Stimulated activated memory B cell treated with anti-CD40 and anti-IgM and Interleukin-4, amounts not matched to agents 10 μg/mL and 1 μg/mL and 100 μg/mL, for 72 hours (primary cell): ENCODE measurements at regions not wholly inside any gene's neighbourhood (a gene's known extent, or its start where the extent isn't known, plus 50 kb on each side); places are given as distances from the start of the nearest gene placed in this dataset.
"Not testable (repeated sequence)": the region's sequence is repeated elsewhere in the genome, so short reads cannot be mapped to it uniquely, and the experiment has no call there.

Experiments used
- ATAC-seq: fragments of 150-1000 bp; cut with Tn5 transposase; 2 replicates; pipeline ENCODE4 v1.10.0; 2021
- H3K27ac Mint-ChIP-seq: one replicate; pipeline ENCODE4 v1.8.0; 2022; ENCODE audit warnings: mild to moderate bottlenecking, mixed read lengths
- H3K27me3 Mint-ChIP-seq: one replicate; pipeline ENCODE4 v1.8.0; 2022; ENCODE audit warnings: mixed read lengths
- H3K36me3 Mint-ChIP-seq: one replicate; pipeline ENCODE4 v1.8.0; 2022; ENCODE audit warnings: mixed read lengths
- H3K4me1 Mint-ChIP-seq: one replicate; pipeline ENCODE4 v1.8.0; 2022; ENCODE audit warnings: mixed read lengths
- H3K4me3 Mint-ChIP-seq: one replicate; pipeline ENCODE4 v1.8.0; 2022; ENCODE audit warnings: mild to moderate bottlenecking, moderate library complexity, mixed read lengths
- H3K9me3 Mint-ChIP-seq: one replicate; pipeline ENCODE4 v1.8.0; 2022; ENCODE audit warnings: mixed read lengths

- not testable (repeated sequence) for H3K36me3 Mint-ChIP-seq, H3K4me1 Mint-ChIP-seq, H3K27ac Mint-ChIP-seq, H3K9me3 Mint-ChIP-seq, ATAC-seq, H3K4me3 Mint-ChIP-seq
- H3K27me3 Mint-ChIP-seq, result peaks cover 27% of the 10 kb centered on the region
Measured at GRCh38 chr4:183044924-183045640, 54.0 kb upstream of the WWC2 start.

GRCh38 chr4:183038436-183038835, 60.6 kb upstream of the WWC2 start:
- H3K4me1 Mint-ChIP-seq, result no peaks in the 10 kb centered on the region
- no peaks in the 10 kb centered on the region for H3K27me3 Mint-ChIP-seq
- no peak for ATAC-seq
- H3K36me3 Mint-ChIP-seq, result no peaks in the 10 kb centered on the region
- no peak overlapping the region for H3K4me3 Mint-ChIP-seq
- no peak overlapping the region for H3K27ac Mint-ChIP-seq
- peaks cover 3% of the 10 kb centered on the region for H3K9me3 Mint-ChIP-seq

GRCh38 chr4:183035726-183036415, 63.2 kb upstream of the WWC2 start:
- Mint-ChIP-seq H3K27ac (no peak overlapping the region), H3K9me3 (no peaks in the 10 kb centered on the region), H3K4me3 (no peak overlapping the region), H3K27me3 (no peaks in the 10 kb centered on the region), H3K36me3 (no peaks in the 10 kb centered on the region), H3K4me1 (no peaks in the 10 kb centered on the region)
- no peak for ATAC-seq

- Mint-ChIP-seq H3K4me1 (no peaks in the 10 kb centered on the region), H3K4me3 (no peak overlapping the region), H3K27ac (no peak overlapping the region), H3K36me3 (no peaks in the 10 kb centered on the region), H3K9me3 (no peaks in the 10 kb centered on the region), H3K27me3 (no peaks in the 10 kb centered on the region)
- no peak for ATAC-seq
Measured at GRCh38 chr4:183035256-183035655, 63.8 kb upstream of the WWC2 start.

GRCh38 chr4:183030823-183031222, 68.2 kb upstream of the WWC2 start:
- H3K4me3 Mint-ChIP-seq, result no peak overlapping the region
- no peaks in the 10 kb centered on the region for H3K9me3 Mint-ChIP-seq
- no peaks in the 10 kb centered on the region for H3K36me3 Mint-ChIP-seq
- H3K27me3 Mint-ChIP-seq, result no peaks in the 10 kb centered on the region
- H3K27ac Mint-ChIP-seq, result no peak overlapping the region
- H3K4me1 Mint-ChIP-seq, result no peaks in the 10 kb centered on the region
- no peak for ATAC-seq

- no peaks in the 10 kb centered on the region for H3K36me3 Mint-ChIP-seq
- H3K9me3 Mint-ChIP-seq, result no peaks in the 10 kb centered on the region
- ATAC-seq, result no peak
- no peak overlapping the region for H3K27ac Mint-ChIP-seq
- H3K4me3 Mint-ChIP-seq, result no peak overlapping the region
- H3K27me3 Mint-ChIP-seq, result no peaks in the 10 kb centered on the region
- no peaks in the 10 kb centered on the region for H3K4me1 Mint-ChIP-seq
Measured at GRCh38 chr4:183030309-183030708, 68.7 kb upstream of the WWC2 start.

- Mint-ChIP-seq H3K9me3 (no peaks in the 10 kb centered on the region), H3K27me3 (no peaks in the 10 kb centered on the region), H3K36me3 (no peaks in the 10 kb centered on the region), H3K4me3 (no peak overlapping the region), H3K27ac (no peak overlapping the region), H3K4me1 (no peaks in the 10 kb centered on the region)
- no peak for ATAC-seq
Measured at GRCh38 chr4:183029365-183029764, 69.7 kb upstream of the WWC2 start.

GRCh38 chr4:183026701-183027100, 72.4 kb upstream of the WWC2 start:
- Mint-ChIP-seq H3K27ac (no peak overlapping the region), H3K4me1 (no peaks in the 10 kb centered on the region), H3K36me3 (no peaks in the 10 kb centered on the region), H3K9me3 (no peaks in the 10 kb centered on the region), H3K27me3 (no peaks in the 10 kb centered on the region), H3K4me3 (no peak overlapping the region)
- no peak for ATAC-seq

- no peak for ATAC-seq
Measured at GRCh38 chr4:183022617-183023016, 76.4 kb upstream of the WWC2 start.

GRCh38 chr4:183017962-183018361, 81.1 kb upstream of the WWC2 start:
- H3K9me3 Mint-ChIP-seq, result peaks cover 2% of the 10 kb centered on the region
- no peaks in the 10 kb centered on the region for H3K36me3 Mint-ChIP-seq
- ATAC-seq, result no peak
- no peak overlapping the region for H3K27ac Mint-ChIP-seq
- no peaks in the 10 kb centered on the region for H3K4me1 Mint-ChIP-seq
- no peak overlapping the region for H3K4me3 Mint-ChIP-seq
- H3K27me3 Mint-ChIP-seq, result peaks cover 12% of the 10 kb centered on the region

More at GRCh38 chr4:183022617-183023016, 76.4 kb upstream of the WWC2 start:
- H3K27me3 Mint-ChIP-seq, result no peaks in the 10 kb centered on the region
- H3K27ac Mint-ChIP-seq, result no peak overlapping the region
- H3K36me3 Mint-ChIP-seq, result no peaks in the 10 kb centered on the region
- no peaks in the 10 kb centered on the region for H3K4me1 Mint-ChIP-seq
- no peak overlapping the region for H3K4me3 Mint-ChIP-seq
- H3K9me3 Mint-ChIP-seq, result peaks cover 2% of the 10 kb centered on the region

- H3K9me3 Mint-ChIP-seq, result peaks cover 2% of the 10 kb centered on the region
- no peak overlapping the region for H3K4me3 Mint-ChIP-seq
- no peak overlapping the region for H3K27ac Mint-ChIP-seq
- no peaks in the 10 kb centered on the region for H3K36me3 Mint-ChIP-seq
- H3K4me1 Mint-ChIP-seq, result no peaks in the 10 kb centered on the region
- no peak for ATAC-seq
- H3K27me3 Mint-ChIP-seq, result peaks cover 18% of the 10 kb centered on the region
Measured at GRCh38 chr4:183014361-183015084, 84.5 kb upstream of the WWC2 start.

GRCh38 chr4:183013730-183014002, 85.4 kb upstream of the WWC2 start:
- H3K27ac Mint-ChIP-seq, result no peak overlapping the region
- H3K36me3 Mint-ChIP-seq, result no peaks in the 10 kb centered on the region
- no peak for ATAC-seq
- H3K27me3 Mint-ChIP-seq, result peaks cover 18% of the 10 kb centered on the region
- no peaks in the 10 kb centered on the region for H3K4me1 Mint-ChIP-seq
- H3K4me3 Mint-ChIP-seq, result no peak overlapping the region
- peaks cover 2% of the 10 kb centered on the region for H3K9me3 Mint-ChIP-seq

GRCh38 chr4:183012879-183013729, 86.0 kb upstream of the WWC2 start:
- no peaks in the 10 kb centered on the region for H3K4me1 Mint-ChIP-seq
- no peak overlapping the region for H3K4me3 Mint-ChIP-seq
- peaks cover 18% of the 10 kb centered on the region for H3K27me3 Mint-ChIP-seq
- H3K27ac Mint-ChIP-seq, result no peak overlapping the region
- ATAC-seq, result no peak
- no peaks in the 10 kb centered on the region for H3K36me3 Mint-ChIP-seq
- H3K9me3 Mint-ChIP-seq, result peaks cover 2% of the 10 kb centered on the region

GRCh38 chr4:183011213-183011907, 87.7 kb upstream of the WWC2 start:
- no peaks in the 10 kb centered on the region for H3K4me1 Mint-ChIP-seq
- no peak for ATAC-seq
- no peaks in the 10 kb centered on the region for H3K36me3 Mint-ChIP-seq
- H3K27me3 Mint-ChIP-seq, result peaks cover 18% of the 10 kb centered on the region
- no peaks in the 10 kb centered on the region for H3K9me3 Mint-ChIP-seq
- no peak overlapping the region for H3K27ac Mint-ChIP-seq
- no peak overlapping the region for H3K4me3 Mint-ChIP-seq

- Mint-ChIP-seq H3K4me1 (no peaks in the 10 kb centered on the region), H3K27ac (no peak overlapping the region), H3K9me3 (peaks cover 7% of the 10 kb centered on the region), H3K4me3 (no peak overlapping the region), H3K27me3 (peaks cover 25% of the 10 kb centered on the region), H3K36me3 (no peaks in the 10 kb centered on the region)
- ATAC-seq, result no peak
Measured at GRCh38 chr4:183008492-183008891, 90.6 kb upstream of the WWC2 start.
